ENCODE measurements at regions not wholly inside any gene's neighbourhood (a gene's known extent, or its start where the extent isn't known, plus 50 kb on each side); places are given as distances from the start of the nearest gene placed in this dataset.

DNA sequence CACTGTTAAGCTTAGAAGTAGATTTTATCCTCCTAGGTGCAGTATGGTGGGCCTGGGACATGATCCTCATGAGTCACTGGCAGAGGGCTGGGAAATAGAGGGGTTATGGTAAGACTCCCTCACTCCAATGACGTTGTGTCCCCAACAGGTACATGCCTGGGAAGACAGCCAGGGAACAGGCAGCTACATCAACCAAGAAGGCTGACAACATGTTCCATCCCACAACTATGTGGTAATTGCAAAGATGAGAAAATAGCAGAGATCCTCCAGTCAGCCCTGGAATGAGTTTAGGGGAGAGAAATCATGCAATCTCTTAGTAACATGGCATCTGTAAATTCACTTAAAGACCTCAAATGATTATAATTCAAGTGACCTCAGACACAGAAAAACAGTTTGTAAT is 114.4 kb upstream of the LIFR start:
- TF ChIP-seq CTCF (IDR thresholded peaks at IDR 0.05 in 8 of 11, conservative IDR thresholded peaks at IDR 0.05 in 3 of 11), result no peak
- no peak for TF ChIP-seq POLR2A (IDR thresholded peaks at IDR 0.05)
- no peak for TF ChIP-seq POLR2AphosphoS5 (IDR thresholded peaks at IDR 0.05)

Measured in spleen (tissue), 7 donors.